ENCODE measurements at regions not wholly inside any gene's neighbourhood (a gene's known extent, or its start where the extent isn't known, plus 50 kb on each side); places are given as distances from the start of the nearest gene placed in this dataset.
"Not testable (repeated sequence)": the region's sequence is repeated elsewhere in the genome, so short reads cannot be mapped to it uniquely, and the experiment has no call there.

GRCh38 chr4:13678186-13678924 is 50.8 kb upstream of the BOD1L1 start:
- no peaks in the 10 kb centered on the region for H3K36me3 ChIP-seq (ENCODE audit: control insufficient read depth, insufficient read depth, low read length)
- H3K4me3 ChIP-seq (ENCODE audit: low read depth, low read length), result no peak overlapping the region
- peaks cover 0 to 14% of the 10 kb centered on the region in 2 experiments for H3K9me3 ChIP-seq (ENCODE audit: control insufficient read depth in 2 of 2, low read length in 2 of 2)
- H3K36me3 Mint-ChIP-seq, result no peaks in the 10 kb centered on the region
- peaks cover 10% of the 10 kb centered on the region for H3K27me3 Mint-ChIP-seq
- DNase-seq (no peak), ATAC-seq (ENCODE audit: low read depth in 2 of 2) (no peak)
- H3K4me1 Mint-ChIP-seq, result no peaks in the 10 kb centered on the region
- no peak overlapping the region for H3K27ac ChIP-seq (ENCODE audit: insufficient read depth, low read length, poor library complexity, severe bottlenecking)
- H3K4me1 ChIP-seq (ENCODE audit: control insufficient read depth, insufficient read depth, low read length, poor library complexity, severe bottlenecking), result no peaks in the 10 kb centered on the region
- H3K27ac Mint-ChIP-seq, result no peak overlapping the region
- H3K4me3 Mint-ChIP-seq, result no peak overlapping the region
- peaks cover 0 to 21% (median 11%) of the 10 kb centered on the region in 7 donors for H3K9me3 Mint-ChIP-seq
- no peaks in the 10 kb centered on the region for H3K27me3 ChIP-seq (ENCODE audit: control insufficient read depth, insufficient read depth, low read length)

GRCh38 chr4:13681570-13681969 is 54.0 kb upstream of the BOD1L1 start:
- Mint-ChIP-seq H3K36me3 (no peaks in the 10 kb centered on the region), H3K9me3 (peaks cover 0 to 26% (median 11%) of the 10 kb centered on the region in 7 donors), H3K4me3 (no peak overlapping the region), H3K27me3 (peaks cover 2% of the 10 kb centered on the region), H3K4me1 (no peaks in the 10 kb centered on the region), H3K27ac (no peak overlapping the region)
- Histone ChIP-seq H3K4me1 (ENCODE audit: control insufficient read depth, insufficient read depth, low read length, poor library complexity, severe bottlenecking) (no peaks in the 10 kb centered on the region), H3K27me3 (ENCODE audit: control insufficient read depth, insufficient read depth, low read length) (no peaks in the 10 kb centered on the region), H3K27ac (ENCODE audit: insufficient read depth, low read length, poor library complexity, severe bottlenecking) (no peak overlapping the region), H3K4me3 (ENCODE audit: low read depth, low read length) (no peak overlapping the region), H3K36me3 (ENCODE audit: control insufficient read depth, insufficient read depth, low read length) (no peaks in the 10 kb centered on the region), H3K9me3 (ENCODE audit: control insufficient read depth in 2 of 2, low read length in 2 of 2) (peaks cover 7 to 14% of the 10 kb centered on the region in 2 experiments)
- ATAC-seq (ENCODE audit: low read depth in 2 of 2) (no peak), DNase-seq (no peak)

- no peak overlapping the region for H3K4me3 ChIP-seq (ENCODE audit: low read depth, low read length)
- H3K4me1 ChIP-seq (ENCODE audit: control insufficient read depth, insufficient read depth, low read length, poor library complexity, severe bottlenecking), result no peaks in the 10 kb centered on the region
- ATAC-seq (ENCODE audit: low read depth in 2 of 2), result no peak
- H3K27me3 ChIP-seq (ENCODE audit: control insufficient read depth, insufficient read depth, low read length), result no peaks in the 10 kb centered on the region
- no peaks in the 10 kb centered on the region for H3K9me3 ChIP-seq (ENCODE audit: control insufficient read depth in 2 of 2, low read length in 2 of 2)
- H3K4me1 Mint-ChIP-seq, result no peaks in the 10 kb centered on the region
- DNase-seq, result no peak
- H3K27ac ChIP-seq (ENCODE audit: insufficient read depth, low read length, poor library complexity, severe bottlenecking), result no peak overlapping the region
- H3K4me3 Mint-ChIP-seq, result no peak overlapping the region
- H3K27ac Mint-ChIP-seq, result no peak overlapping the region
- H3K36me3 ChIP-seq (ENCODE audit: control insufficient read depth, insufficient read depth, low read length), result no peaks in the 10 kb centered on the region
- H3K36me3 Mint-ChIP-seq, result no peaks in the 10 kb centered on the region
- H3K9me3 Mint-ChIP-seq, result peaks cover 0 to 21% (median 4%) of the 10 kb centered on the region in 7 donors
- H3K27me3 Mint-ChIP-seq, result peaks cover 8% of the 10 kb centered on the region
Observed at GRCh38 chr4:13694256-13694655, 66.7 kb upstream of the BOD1L1 start.

GRCh38 chr4:13698296-13698695 is 70.8 kb upstream of the BOD1L1 start:
- no peak overlapping the region for H3K4me3 Mint-ChIP-seq
- no peak for ATAC-seq (ENCODE audit: low read depth in 2 of 2)
- Histone ChIP-seq H3K27ac (ENCODE audit: insufficient read depth, low read length, poor library complexity, severe bottlenecking) (no peak overlapping the region), H3K27me3 (ENCODE audit: control insufficient read depth, insufficient read depth, low read length) (no peaks in the 10 kb centered on the region), H3K36me3 (ENCODE audit: control insufficient read depth, insufficient read depth, low read length) (no peaks in the 10 kb centered on the region), H3K9me3 (ENCODE audit: control insufficient read depth in 2 of 2, low read length in 2 of 2) (no peaks in the 10 kb centered on the region), H3K4me1 (ENCODE audit: control insufficient read depth, insufficient read depth, low read length, poor library complexity, severe bottlenecking) (no peaks in the 10 kb centered on the region), H3K4me3 (ENCODE audit: low read depth, low read length) (no peak overlapping the region)
- H3K27ac Mint-ChIP-seq, result no peak overlapping the region
- no peaks in the 10 kb centered on the region for H3K4me1 Mint-ChIP-seq
- peaks cover 4% of the 10 kb centered on the region for H3K27me3 Mint-ChIP-seq
- DNase-seq, result no peak
- no peaks in the 10 kb centered on the region for H3K36me3 Mint-ChIP-seq
- peaks cover 0 to 4% (median 2%) of the 10 kb centered on the region in 7 donors for H3K9me3 Mint-ChIP-seq

GRCh38 chr4:13700021-13700857 is 72.7 kb upstream of the BOD1L1 start:
- no peak for ATAC-seq (ENCODE audit: low read depth in 2 of 2)
- no peaks in the 10 kb centered on the region for H3K9me3 ChIP-seq (ENCODE audit: control insufficient read depth in 2 of 2, low read length in 2 of 2)
- Mint-ChIP-seq H3K36me3 (no peaks in the 10 kb centered on the region), H3K27me3 (no peaks in the 10 kb centered on the region), H3K27ac (no peak overlapping the region), H3K4me1 (no peaks in the 10 kb centered on the region), H3K9me3 (peaks cover 0 to 4% (median 0%) of the 10 kb centered on the region in 7 donors), H3K4me3 (no peak overlapping the region)
- H3K27me3 ChIP-seq (ENCODE audit: control insufficient read depth, insufficient read depth, low read length), result no peaks in the 10 kb centered on the region
- no peaks in the 10 kb centered on the region for H3K4me1 ChIP-seq (ENCODE audit: control insufficient read depth, insufficient read depth, low read length, poor library complexity, severe bottlenecking)
- H3K27ac ChIP-seq (ENCODE audit: insufficient read depth, low read length, poor library complexity, severe bottlenecking), result no peak overlapping the region
- no peak for DNase-seq
- no peak overlapping the region for H3K4me3 ChIP-seq (ENCODE audit: low read depth, low read length)
- H3K36me3 ChIP-seq (ENCODE audit: control insufficient read depth, insufficient read depth, low read length), result no peaks in the 10 kb centered on the region

- not testable (repeated sequence) for H3K9me3 ChIP-seq (ENCODE audit: control insufficient read depth in 2 of 2, low read length in 2 of 2); H3K27me3 ChIP-seq (ENCODE audit: control insufficient read depth, insufficient read depth, low read length); H3K4me1 Mint-ChIP-seq; H3K36me3 ChIP-seq (ENCODE audit: control insufficient read depth, insufficient read depth, low read length); ATAC-seq (ENCODE audit: low read depth in 2 of 2); H3K4me1 ChIP-seq (ENCODE audit: control insufficient read depth, insufficient read depth, low read length, poor library complexity, severe bottlenecking); DNase-seq; H3K27ac ChIP-seq (ENCODE audit: insufficient read depth, low read length, poor library complexity, severe bottlenecking); H3K4me3 ChIP-seq (ENCODE audit: low read depth, low read length); H3K36me3 Mint-ChIP-seq; H3K4me3 Mint-ChIP-seq; H3K27me3 Mint-ChIP-seq; H3K27ac Mint-ChIP-seq; H3K9me3 Mint-ChIP-seq
Observed at GRCh38 chr4:13700858-13701140, 73.3 kb upstream of the BOD1L1 start.

GRCh38 chr4:13701937-13702446 is 74.5 kb upstream of the BOD1L1 start:
- no peak overlapping the region for H3K27ac ChIP-seq (ENCODE audit: insufficient read depth, low read length, poor library complexity, severe bottlenecking)
- H3K4me1 ChIP-seq (ENCODE audit: control insufficient read depth, insufficient read depth, low read length, poor library complexity, severe bottlenecking), result no peaks in the 10 kb centered on the region
- no peaks in the 10 kb centered on the region for H3K27me3 ChIP-seq (ENCODE audit: control insufficient read depth, insufficient read depth, low read length)
- no peaks in the 10 kb centered on the region for H3K36me3 ChIP-seq (ENCODE audit: control insufficient read depth, insufficient read depth, low read length)
- H3K9me3 ChIP-seq (ENCODE audit: control insufficient read depth in 2 of 2, low read length in 2 of 2), result no peaks in the 10 kb centered on the region
- Mint-ChIP-seq H3K27ac (no peak overlapping the region), H3K36me3 (no peaks in the 10 kb centered on the region), H3K9me3 (peaks cover 0 to 2% (median 0%) of the 10 kb centered on the region in 7 donors), H3K27me3 (no peaks in the 10 kb centered on the region), H3K4me3 (no peak overlapping the region), H3K4me1 (no peaks in the 10 kb centered on the region)
- ATAC-seq (ENCODE audit: low read depth in 2 of 2) (no peak), DNase-seq (no peak)
- no peak overlapping the region for H3K4me3 ChIP-seq (ENCODE audit: low read depth, low read length)

Measured in CD4-positive, CD25-positive, alpha-beta regulatory T cell (primary cell).